IPS DF 6.9 (cell line): ENCODE measurements at regions not wholly inside any gene's neighbourhood (a gene's known extent, or its start where the extent isn't known, plus 50 kb on each side); places are given as distances from the start of the nearest gene placed in this dataset.

Experiments
- DNase-seq: peaks from one replicate; pipeline ENCODE4 v3.0.0-alpha.2; 2013; ENCODE audit warnings: low read depth, low spot score
- H3K27ac ChIP-seq: one replicate; pipeline ENCODE4 v1.5.1; 2013; ENCODE audit warnings: low read length, control low read depth
- H3K27me3 ChIP-seq: 2 replicates; pipeline ENCODE4 v1.6.1; 2013; ENCODE audit warnings: mild to moderate bottlenecking, low read length; ENCODE audit not compliant: control insufficient read depth, insufficient read depth
- H3K36me3 ChIP-seq: 2 replicates; pipeline ENCODE4 v1.6.1; 2013; ENCODE audit warnings: low read length; ENCODE audit not compliant: control insufficient read depth, insufficient read depth
- H3K4me1 ChIP-seq: 2 replicates; pipeline ENCODE4 v1.6.1; 2013; ENCODE audit warnings: low read length; ENCODE audit not compliant: control insufficient read depth, insufficient read depth
- H3K4me3 ChIP-seq: 2 replicates; pipeline ENCODE4 v1.5.1; 2013; ENCODE audit warnings: mild to moderate bottlenecking, low read length
- H3K9me3 ChIP-seq: 2 replicates; pipeline ENCODE4 v1.6.1; 2013; ENCODE audit warnings: low read length, inconsistent platforms; ENCODE audit not compliant: control insufficient read depth, insufficient read depth
- WGBS: extraction: QIAGEN DNeasy Blood & Tissue Kit; methylation state at CpG from one replicate; pipeline ENCODE4 v1.1.7; 2013; ENCODE audit warnings: mixed read lengths, missing lambda C conversion rate; ENCODE audit not compliant: insufficient read length, insufficient coverage; 5-methylcytosine and 5-hydroxymethylcytosine counted together

DNA sequence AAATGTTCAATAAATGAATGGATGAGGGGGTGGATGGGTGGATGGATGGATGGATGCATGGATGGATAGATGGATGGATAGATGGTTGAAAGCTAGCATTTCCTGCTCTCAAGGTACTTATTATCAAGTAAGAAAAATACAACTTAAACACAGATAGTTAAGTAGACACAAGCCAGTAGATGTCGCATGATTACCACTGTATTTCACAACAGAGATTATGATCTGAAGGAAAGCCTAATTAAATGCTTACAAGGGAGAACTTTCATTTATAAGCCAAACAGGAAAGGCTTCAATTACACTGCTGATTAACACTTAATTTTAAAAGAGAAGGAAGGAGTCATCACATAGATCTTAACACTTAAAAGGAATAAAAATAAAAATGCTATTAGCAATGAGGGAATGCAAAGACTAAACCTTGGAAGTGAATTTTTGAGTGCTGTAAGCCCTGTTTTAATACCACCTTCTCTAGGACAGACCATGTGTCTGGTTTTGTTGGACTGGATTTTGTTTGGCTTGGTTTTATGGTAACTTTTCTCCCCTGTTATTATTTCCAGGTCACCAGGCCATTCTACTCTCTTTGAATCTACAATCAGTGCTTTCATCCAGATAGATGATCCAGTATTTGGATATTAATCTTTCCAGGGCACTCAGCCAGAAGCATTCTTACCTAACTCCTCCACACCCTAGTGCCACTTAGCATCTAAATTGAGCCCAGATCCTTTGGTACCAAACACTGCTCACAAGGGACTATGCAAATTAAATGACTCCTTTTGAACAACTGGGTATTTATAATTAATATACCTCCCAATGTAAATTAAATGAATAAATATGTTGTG lies 75.5 kb upstream of the SLC39A8 start:
- Histone ChIP-seq H3K4me1 (no peaks in the 10 kb centered on the region), H3K27ac (no peak overlapping the region), H3K9me3 (no peaks in the 10 kb centered on the region), H3K4me3 (no peak overlapping the region), H3K36me3 (no peaks in the 10 kb centered on the region), H3K27me3 (no peaks in the 10 kb centered on the region)
- no CpG with 5 or more reads among the region's 1 CpG for WGBS
- DNase-seq, result no peak

DNA sequence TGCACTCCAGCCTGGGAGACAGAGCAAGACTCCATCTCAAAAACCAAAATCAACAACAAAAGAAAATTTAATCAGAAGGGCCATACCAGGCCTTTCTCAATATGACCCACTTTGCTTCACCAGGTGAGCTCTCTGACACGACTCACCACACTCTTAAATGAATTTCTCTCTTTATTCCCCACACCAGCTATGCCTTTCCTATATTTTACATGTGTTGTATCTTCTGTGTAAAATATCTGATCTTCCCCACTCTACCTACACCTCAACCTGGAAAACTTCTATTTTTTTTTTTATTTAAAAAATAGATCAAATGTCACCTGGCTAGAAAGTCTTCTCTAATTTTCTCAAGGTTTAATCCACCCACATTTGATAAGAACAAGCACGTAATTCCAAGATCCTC lies 77.6 kb upstream of the SLC39A8 start:
- no peaks in the 10 kb centered on the region for H3K27me3 ChIP-seq
- H3K9me3 ChIP-seq, result no peaks in the 10 kb centered on the region
- no peak overlapping the region for H3K27ac ChIP-seq
- no CpG with 5 or more reads among the region's 2 CpGs for WGBS
- no peaks in the 10 kb centered on the region for H3K36me3 ChIP-seq
- no peaks in the 10 kb centered on the region for H3K4me1 ChIP-seq
- H3K4me3 ChIP-seq, result no peak overlapping the region
- DNase-seq, result no peak

DNA sequence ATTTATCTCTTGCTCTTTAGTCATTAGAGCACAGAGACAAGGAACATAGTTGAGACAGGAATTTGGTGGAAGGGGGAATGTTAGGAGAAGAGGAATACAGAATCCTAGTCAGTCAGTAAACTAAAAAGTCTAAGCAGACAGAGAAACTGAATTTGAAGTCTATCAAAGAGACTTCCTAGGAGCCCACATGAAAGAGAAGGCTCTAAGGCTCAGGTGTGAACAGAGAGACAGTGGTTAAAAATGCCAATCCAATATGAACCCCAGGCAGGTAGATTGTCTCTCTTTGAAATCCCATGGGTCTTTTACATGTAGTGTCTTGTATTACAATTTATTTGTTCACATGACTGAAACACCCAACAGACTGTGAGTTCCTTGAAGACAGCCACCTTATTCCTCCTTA lies 77.8 kb upstream of the NFKB1 start:
- DNase-seq, result no peak
- Histone ChIP-seq H3K36me3 (no peaks in the 10 kb centered on the region), H3K4me1 (no peaks in the 10 kb centered on the region), H3K27ac (no peak overlapping the region), H3K9me3 (no peaks in the 10 kb centered on the region), H3K4me3 (no peak overlapping the region), H3K27me3 (no peaks in the 10 kb centered on the region)

DNA sequence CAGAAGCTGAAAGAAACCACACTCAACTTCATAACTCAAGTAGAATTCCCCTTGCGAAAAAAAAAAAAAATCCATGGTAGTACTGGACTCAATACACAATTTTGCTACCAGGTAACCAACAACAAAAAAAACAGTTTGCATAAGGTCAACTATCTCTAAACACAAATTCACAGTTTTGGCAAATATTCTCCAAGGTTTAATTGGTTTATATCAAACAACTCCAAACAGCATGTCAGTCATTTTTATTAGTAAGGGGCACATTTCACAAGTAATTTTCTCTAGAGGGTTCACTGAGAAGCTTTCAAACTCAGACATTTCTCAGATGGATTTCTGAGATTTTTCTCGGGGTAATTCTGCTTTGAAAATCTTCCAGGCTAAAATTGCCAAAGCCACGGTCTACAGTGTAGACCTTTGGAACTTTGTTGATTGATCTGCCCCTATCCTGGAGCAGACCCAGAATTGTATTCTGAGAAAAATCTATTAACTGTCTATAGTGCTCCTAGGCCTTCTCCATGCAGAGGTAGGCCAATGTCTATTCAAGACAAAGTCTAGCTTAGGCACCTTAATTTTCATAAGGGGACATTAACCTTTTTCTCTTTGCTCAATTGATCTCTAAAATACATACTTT lies 73.7 kb upstream of the NFKB1 start:
- DNase-seq, result no peak
- no CpG with 5 or more reads among the region's 3 CpGs for WGBS
- no peak overlapping the region for H3K27ac ChIP-seq
- no peaks in the 10 kb centered on the region for H3K36me3 ChIP-seq
- no peak overlapping the region for H3K4me3 ChIP-seq
- H3K4me1 ChIP-seq, result no peaks in the 10 kb centered on the region
- no peaks in the 10 kb centered on the region for H3K9me3 ChIP-seq
- H3K27me3 ChIP-seq, result no peaks in the 10 kb centered on the region

DNA sequence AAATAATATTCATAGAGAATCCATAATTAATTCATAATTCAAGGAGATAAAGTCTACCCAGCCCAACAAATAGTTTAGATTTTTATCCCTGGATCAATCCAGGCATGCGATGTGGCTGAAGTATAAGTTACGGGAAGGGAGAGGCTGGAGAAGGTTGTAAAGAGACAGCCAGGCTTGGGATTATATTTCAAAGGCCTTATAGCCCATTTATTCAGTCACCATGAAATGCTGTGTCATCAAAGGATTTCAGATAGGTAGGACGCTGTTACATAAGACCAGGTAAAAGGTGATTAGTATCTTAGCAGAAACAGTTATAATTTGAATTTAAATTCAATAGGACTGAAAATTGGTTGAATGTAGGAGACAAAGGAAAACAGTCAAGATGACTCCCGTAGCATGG lies 73.0 kb upstream of the NFKB1 start:
- no peaks in the 10 kb centered on the region for H3K4me1 ChIP-seq
- no peaks in the 10 kb centered on the region for H3K27me3 ChIP-seq
- DNase-seq, result no peak
- H3K36me3 ChIP-seq, result no peaks in the 10 kb centered on the region
- no peak overlapping the region for H3K4me3 ChIP-seq
- no peaks in the 10 kb centered on the region for H3K9me3 ChIP-seq
- no peak overlapping the region for H3K27ac ChIP-seq
- no CpG with 5 or more reads among the region's 4 CpGs for WGBS

DNA sequence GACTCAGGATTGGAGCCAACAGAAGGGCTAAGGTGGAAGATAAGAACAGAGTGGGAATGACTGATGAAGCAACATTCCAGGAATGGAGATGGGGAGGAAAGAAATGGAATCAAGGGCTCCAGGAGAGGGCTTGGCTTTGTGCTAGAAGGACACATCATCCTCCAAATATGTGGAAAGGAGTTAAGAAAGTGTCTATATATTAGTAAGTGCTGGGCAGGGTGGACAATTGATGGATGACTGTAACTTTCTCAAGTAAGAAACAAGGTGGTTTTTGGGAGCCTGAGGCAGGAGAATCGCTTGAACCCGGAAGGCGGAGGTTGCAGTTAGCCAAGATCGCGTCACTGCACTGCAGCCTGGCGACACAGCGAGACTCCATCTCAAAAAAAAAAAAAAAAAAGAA lies 71.6 kb upstream of the NFKB1 start:
- no peak for DNase-seq
- no peak overlapping the region for H3K27ac ChIP-seq
- H3K4me3 ChIP-seq, result no peak overlapping the region

DNA sequence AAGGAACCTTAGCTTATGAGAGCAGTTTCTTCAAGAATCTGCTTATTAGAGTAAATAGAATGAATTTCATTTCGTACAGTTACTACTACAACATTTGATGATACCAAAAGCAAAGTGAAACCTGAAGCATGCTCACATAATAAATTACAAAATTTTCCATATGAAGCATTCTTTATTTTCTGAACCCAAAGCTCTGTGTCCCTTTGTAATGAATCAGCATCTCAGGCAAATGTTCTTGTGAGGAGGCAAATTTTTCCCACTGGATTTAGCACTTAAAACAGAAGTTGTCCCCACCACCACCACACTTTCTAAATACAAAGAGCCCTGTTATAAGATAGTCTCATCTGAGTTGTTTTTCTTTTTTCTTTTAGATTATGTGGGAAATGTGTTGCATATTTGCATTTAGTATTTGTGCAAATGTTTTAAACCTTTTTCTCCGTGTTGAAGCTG lies 70.7 kb upstream of the NFKB1 start:
- WGBS, result no CpG with 5 or more reads among the region's 2 CpGs
- Histone ChIP-seq H3K4me3 (peak overlapping the region; percentile 30; the same call in 1 of the 2 replicates), H3K27ac (no peak overlapping the region), H3K4me1 (no peaks in the 10 kb centered on the region), H3K36me3 (no peaks in the 10 kb centered on the region), H3K27me3 (no peaks in the 10 kb centered on the region), H3K9me3 (no peaks in the 10 kb centered on the region)
- DNase-seq, result no peak

More for the DNA sequence above, 71.6 kb upstream of the NFKB1 start:
- Histone ChIP-seq H3K27me3 (no peaks in the 10 kb centered on the region), H3K36me3 (no peaks in the 10 kb centered on the region), H3K9me3 (no peaks in the 10 kb centered on the region), H3K4me1 (no peaks in the 10 kb centered on the region)
- no CpG with 5 or more reads among the region's 7 CpGs for WGBS

DNA sequence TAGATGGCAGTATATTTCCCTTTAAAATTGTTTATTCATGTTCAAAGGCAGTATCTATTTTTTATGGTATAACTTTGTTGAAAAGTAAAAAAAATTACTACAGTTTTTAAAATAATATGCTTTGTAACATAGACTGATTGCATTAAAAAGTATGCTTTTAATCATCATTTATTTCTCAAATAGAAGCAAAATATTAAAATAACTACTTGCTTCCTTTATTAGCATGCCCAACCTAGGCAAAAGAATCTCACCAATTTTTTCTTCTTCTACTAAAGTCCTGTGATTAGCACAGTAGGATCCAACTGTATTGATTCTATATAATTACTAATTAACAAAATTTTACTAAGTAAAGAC lies 69.6 kb upstream of the NFKB1 start:
- H3K4me1 ChIP-seq, result no peaks in the 10 kb centered on the region
- no peaks in the 10 kb centered on the region for H3K27me3 ChIP-seq
- H3K9me3 ChIP-seq, result no peaks in the 10 kb centered on the region
- no peak overlapping the region for H3K4me3 ChIP-seq
- H3K36me3 ChIP-seq, result no peaks in the 10 kb centered on the region
- no peak overlapping the region for H3K27ac ChIP-seq
- DNase-seq, result no peak

DNA sequence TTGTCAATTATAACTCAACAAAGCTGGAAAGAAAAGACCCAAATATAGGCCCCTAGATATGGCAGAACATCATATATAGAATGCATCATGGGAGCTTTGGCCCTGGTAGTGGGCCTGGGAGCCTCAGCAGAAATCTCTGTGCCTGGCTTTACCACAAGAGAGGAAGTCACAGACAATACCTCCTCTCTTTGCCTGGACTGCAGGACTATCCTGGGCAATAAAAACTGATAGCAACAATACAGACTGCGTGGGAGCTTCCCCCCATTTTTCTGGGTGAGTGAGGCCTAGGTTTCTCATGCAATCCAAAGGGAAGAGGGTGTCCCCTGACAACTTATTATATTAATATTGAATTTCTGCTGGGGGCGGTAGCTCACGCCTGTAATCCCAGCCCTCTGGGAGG lies 64.0 kb upstream of the NFKB1 start:
- peaks cover 1% of the 10 kb centered on the region; the same call in 1 of the 2 replicates for H3K4me1 ChIP-seq
- no CpG with 5 or more reads among the region's 3 CpGs for WGBS
- H3K36me3 ChIP-seq, result no peaks in the 10 kb centered on the region
- H3K27ac ChIP-seq, result no peak overlapping the region
- H3K9me3 ChIP-seq, result no peaks in the 10 kb centered on the region
- DNase-seq, result no peak
- no peak overlapping the region for H3K4me3 ChIP-seq
- no peaks in the 10 kb centered on the region for H3K27me3 ChIP-seq

DNA sequence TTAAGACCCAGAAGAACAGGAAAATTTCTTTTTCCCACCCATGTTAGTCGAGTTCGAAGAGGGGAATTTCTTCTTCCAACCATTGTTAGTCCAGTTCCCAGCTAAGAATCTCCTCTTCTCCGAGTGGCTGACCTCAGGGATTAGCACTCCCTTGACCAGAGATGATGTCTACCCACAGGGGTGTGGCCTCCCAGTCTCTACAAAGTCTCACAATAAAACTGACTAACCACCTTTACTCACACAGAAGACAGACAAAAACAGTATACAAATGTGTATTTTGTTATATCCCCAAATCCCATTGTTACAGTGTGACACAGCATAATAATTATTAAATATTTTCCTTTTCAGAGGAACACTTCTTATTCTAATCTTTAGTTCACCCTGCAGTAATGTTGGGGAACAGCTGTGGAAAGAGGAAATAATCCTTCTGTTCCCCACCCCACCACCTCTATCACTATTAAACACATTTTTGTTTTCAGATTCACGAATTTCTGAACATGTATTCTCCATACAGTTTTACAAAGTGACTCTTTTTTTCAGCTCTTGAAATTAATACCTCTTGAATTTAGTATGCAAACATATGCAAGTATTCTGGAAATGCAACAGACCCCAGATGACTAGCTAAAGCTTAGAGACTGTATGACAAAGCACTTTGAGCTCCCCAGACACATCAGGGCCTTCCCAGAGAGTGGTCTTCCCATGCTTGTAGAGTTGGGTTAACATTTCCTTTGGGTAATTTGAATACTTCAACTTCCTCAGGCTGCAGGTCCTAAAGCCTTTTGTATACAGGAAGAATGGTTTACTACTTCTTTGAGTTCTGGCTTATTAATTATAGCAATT lies 62.5 kb upstream of the NFKB1 start:
- Histone ChIP-seq H3K4me3 (no peak overlapping the region), H3K36me3 (no peaks in the 10 kb centered on the region), H3K9me3 (no peaks in the 10 kb centered on the region), H3K27ac (no peak overlapping the region), H3K4me1 (peaks cover 1% of the 10 kb centered on the region; the same call in 1 of the 2 replicates), H3K27me3 (no peaks in the 10 kb centered on the region)
- no CpG with 5 or more reads among the region's 4 CpGs for WGBS
- no peak for DNase-seq
